ENCODE measurements at regions not wholly inside any gene's neighbourhood (a gene's known extent, or its start where the extent isn't known, plus 50 kb on each side); places are given as distances from the start of the nearest gene placed in this dataset.

DNA sequence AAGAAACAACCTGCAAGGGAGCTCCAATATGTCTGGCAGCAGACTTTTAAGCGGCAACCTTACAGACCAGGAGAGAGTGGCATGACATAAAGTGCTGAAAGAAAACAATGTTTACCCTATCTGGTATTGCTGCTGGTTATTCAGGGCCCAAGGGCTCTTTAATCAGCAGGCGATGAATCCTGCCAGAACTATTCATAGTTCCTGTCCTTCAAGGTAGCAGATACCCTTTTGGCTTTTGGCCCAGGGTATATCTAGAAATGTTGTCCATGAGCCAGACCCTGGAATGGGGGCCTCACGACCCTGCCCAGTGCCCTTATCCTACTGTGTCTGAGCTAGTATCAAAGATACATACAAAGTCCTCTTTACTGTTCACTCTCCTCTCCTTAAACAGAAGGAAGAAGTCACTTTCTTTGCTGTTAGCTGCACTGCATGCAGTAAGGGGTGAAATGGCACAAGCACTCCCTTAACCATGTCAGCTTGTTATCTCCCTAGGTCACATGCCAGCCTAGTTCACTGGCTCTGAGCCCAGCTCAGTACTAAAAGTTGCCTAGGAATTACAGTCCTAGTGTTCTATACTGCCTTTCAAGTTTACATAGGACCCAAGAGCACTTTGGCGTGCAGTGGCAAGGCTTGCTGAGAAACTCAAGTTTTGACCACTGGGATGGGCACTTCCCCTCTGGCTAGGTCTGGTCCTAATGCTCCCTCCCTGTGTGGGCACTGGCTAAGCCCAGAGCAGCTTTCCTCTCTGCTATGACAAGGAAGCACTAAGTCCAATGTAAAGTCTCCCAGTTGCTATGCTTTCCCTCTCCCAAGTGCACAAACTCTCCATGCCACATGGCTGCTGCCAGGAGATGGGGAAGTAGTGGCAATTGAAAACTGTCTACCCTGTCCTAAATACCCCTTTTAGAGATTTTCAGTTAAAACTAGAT lies 122.0 kb downstream of the HTR1B start:
- H3K9me3 Mint-ChIP-seq (ENCODE audit: unreplicated experiment): peaks cover 1% of the 10 kb centered on the region
- no peak overlapping the region for H3K4me3 Mint-ChIP-seq (ENCODE audit: unreplicated experiment)
- no peaks in the 10 kb centered on the region for H3K4me1 Mint-ChIP-seq (ENCODE audit: low read depth, unreplicated experiment)
- H3K36me3 Mint-ChIP-seq (ENCODE audit: unreplicated experiment): no peaks in the 10 kb centered on the region
- no peak overlapping the region for H3K27ac Mint-ChIP-seq (ENCODE audit: unreplicated experiment)
- no peak for DNase-seq
- H3K27me3 Mint-ChIP-seq (ENCODE audit: unreplicated experiment): no peaks in the 10 kb centered on the region
- TF ChIP-seq, protein P1, sequence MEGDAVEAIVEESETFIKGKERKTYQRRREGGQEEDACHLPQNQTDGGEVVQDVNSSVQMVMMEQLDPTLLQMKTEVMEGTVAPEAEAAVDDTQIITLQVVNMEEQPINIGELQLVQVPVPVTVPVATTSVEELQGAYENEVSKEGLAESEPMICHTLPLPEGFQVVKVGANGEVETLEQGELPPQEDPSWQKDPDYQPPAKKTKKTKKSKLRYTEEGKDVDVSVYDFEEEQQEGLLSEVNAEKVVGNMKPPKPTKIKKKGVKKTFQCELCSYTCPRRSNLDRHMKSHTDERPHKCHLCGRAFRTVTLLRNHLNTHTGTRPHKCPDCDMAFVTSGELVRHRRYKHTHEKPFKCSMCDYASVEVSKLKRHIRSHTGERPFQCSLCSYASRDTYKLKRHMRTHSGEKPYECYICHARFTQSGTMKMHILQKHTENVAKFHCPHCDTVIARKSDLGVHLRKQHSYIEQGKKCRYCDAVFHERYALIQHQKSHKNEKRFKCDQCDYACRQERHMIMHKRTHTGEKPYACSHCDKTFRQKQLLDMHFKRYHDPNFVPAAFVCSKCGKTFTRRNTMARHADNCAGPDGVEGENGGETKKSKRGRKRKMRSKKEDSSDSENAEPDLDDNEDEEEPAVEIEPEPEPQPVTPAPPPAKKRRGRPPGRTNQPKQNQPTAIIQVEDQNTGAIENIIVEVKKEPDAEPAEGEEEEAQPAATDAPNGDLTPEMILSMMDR (IDR thresholded peaks at IDR 0.05; ENCODE audit: partially characterized antibody, unreplicated experiment): no peak

DNA sequence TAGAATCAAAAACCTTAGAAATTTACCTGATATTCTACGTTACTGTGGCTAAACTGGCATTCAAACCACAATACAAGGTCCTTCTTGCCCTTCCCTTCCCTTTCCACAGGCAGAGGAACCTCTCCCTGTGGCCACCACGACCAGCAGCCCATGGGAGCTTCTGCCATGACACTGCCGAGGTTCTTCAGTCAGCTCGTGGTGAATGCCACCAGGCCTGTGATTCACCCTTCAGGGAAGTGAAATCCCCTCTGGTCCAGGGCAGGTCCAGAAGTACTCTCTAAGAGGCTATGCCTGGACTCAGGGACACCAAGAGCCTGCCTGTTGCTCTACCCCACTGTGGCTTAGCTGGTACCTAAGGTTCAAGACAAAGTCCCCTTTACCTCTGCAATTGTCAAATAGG lies 123.0 kb downstream of the HTR1B start:
- Mint-ChIP-seq H3K27me3 (ENCODE audit: unreplicated experiment) (no peaks in the 10 kb centered on the region), H3K9me3 (ENCODE audit: unreplicated experiment) (peaks cover 1% of the 10 kb centered on the region), H3K36me3 (ENCODE audit: unreplicated experiment) (no peaks in the 10 kb centered on the region), H3K4me1 (ENCODE audit: low read depth, unreplicated experiment) (no peaks in the 10 kb centered on the region), H3K27ac (ENCODE audit: unreplicated experiment) (no peak overlapping the region), H3K4me3 (ENCODE audit: unreplicated experiment) (no peak overlapping the region)
- DNase-seq: no peak
- TF ChIP-seq, protein P1 (IDR thresholded peaks at IDR 0.05; ENCODE audit: partially characterized antibody, unreplicated experiment): no peak

DNA sequence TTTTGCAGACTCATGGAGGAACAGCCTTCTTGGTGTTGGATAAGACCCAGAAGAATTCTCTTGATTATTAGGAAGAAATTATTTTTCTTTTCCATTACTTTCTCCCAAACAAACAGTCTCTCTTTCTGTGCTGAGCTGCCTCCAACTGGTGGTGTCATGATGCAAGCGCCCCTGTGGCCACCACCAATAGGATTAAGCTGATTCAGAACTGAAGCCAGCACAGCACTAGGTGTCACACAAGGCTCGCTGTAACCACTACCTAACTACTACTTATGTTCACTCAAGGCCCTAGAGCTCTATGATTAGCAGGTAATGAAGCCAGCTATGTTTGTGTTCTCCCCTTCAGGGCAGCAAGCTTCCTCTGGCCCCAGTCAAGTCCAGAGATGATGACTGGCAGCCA lies 123.4 kb downstream of the HTR1B start:
- Mint-ChIP-seq H3K4me1 (ENCODE audit: low read depth, unreplicated experiment) (no peaks in the 10 kb centered on the region), H3K27ac (ENCODE audit: unreplicated experiment) (no peak overlapping the region), H3K4me3 (ENCODE audit: unreplicated experiment) (no peak overlapping the region), H3K36me3 (ENCODE audit: unreplicated experiment) (no peaks in the 10 kb centered on the region), H3K9me3 (ENCODE audit: unreplicated experiment) (peaks cover 3% of the 10 kb centered on the region), H3K27me3 (ENCODE audit: unreplicated experiment) (no peaks in the 10 kb centered on the region)
- DNase-seq: no peak
- TF ChIP-seq, protein P1 (IDR thresholded peaks at IDR 0.05; ENCODE audit: partially characterized antibody, unreplicated experiment): no peak

DNA sequence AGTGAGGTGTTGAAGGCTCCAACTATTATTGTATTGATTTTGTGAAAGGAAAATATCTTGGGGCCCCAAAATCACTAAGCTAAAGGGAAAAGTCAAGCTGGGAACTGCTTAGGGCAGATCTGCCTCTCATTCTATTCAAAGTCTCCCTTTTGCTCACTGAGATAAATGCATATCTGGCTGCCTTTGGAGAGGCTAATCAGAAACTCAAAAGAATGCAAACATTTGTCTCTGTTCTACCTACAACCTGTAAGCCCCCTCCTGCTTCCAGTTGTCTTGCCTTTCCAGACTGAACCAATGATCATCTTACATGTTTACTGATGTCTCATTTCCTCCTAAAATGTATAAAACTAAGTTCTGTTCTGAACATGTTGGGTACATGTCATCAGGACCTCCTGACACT lies 125.9 kb downstream of the HTR1B start:
- no peak for DNase-seq
- no peaks in the 10 kb centered on the region for H3K4me1 Mint-ChIP-seq (ENCODE audit: low read depth, unreplicated experiment)
- H3K9me3 Mint-ChIP-seq (ENCODE audit: unreplicated experiment): peaks cover 5% of the 10 kb centered on the region
- no peaks in the 10 kb centered on the region for H3K27me3 Mint-ChIP-seq (ENCODE audit: unreplicated experiment)
- H3K36me3 Mint-ChIP-seq (ENCODE audit: unreplicated experiment): peaks cover 5% of the 10 kb centered on the region
- TF ChIP-seq, protein P1 (IDR thresholded peaks at IDR 0.05; ENCODE audit: partially characterized antibody, unreplicated experiment): no peak
- H3K4me3 Mint-ChIP-seq (ENCODE audit: unreplicated experiment): no peak overlapping the region
- H3K27ac Mint-ChIP-seq (ENCODE audit: unreplicated experiment): no peak overlapping the region

DNA sequence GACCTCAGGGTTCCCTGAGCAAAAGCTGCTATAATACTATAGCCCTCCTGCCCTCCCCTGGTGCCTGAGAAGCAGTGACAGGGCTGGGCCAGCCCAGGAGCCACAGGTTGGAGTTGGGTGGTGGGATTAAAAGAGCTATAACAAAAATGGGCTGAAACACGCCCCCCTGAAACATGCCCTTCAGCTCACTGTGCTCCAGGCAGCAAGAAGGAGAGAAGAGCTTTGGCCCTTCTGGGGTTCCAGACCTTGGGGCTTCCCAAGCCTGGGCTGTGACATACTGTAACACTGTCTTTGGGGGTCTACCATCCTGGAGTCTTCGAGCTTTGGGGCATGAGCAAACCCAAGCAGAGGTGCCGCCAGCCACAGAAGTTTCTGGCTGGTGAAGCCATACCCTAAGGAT lies 129.2 kb downstream of the HTR1B start:
- Mint-ChIP-seq H3K27ac (ENCODE audit: unreplicated experiment) (no peak overlapping the region), H3K36me3 (ENCODE audit: unreplicated experiment) (peaks cover 5% of the 10 kb centered on the region), H3K4me1 (ENCODE audit: low read depth, unreplicated experiment) (no peaks in the 10 kb centered on the region), H3K27me3 (ENCODE audit: unreplicated experiment) (no peaks in the 10 kb centered on the region), H3K9me3 (ENCODE audit: unreplicated experiment) (peaks cover 5% of the 10 kb centered on the region), H3K4me3 (ENCODE audit: unreplicated experiment) (no peak overlapping the region)
- TF ChIP-seq, protein P1 (IDR thresholded peaks at IDR 0.05; ENCODE audit: partially characterized antibody, unreplicated experiment): no peak
- DNase-seq: no peak
